ENCODE measurements at regions not wholly inside any gene's neighbourhood (a gene's known extent, or its start where the extent isn't known, plus 50 kb on each side); places are given as distances from the start of the nearest gene placed in this dataset.

- peak overlapping the region; percentile 73 for H2BK120ac ChIP-seq (ENCODE audit: low read depth, low read length)
- no peaks in the 10 kb centered on the region for H3K36me3 ChIP-seq (ENCODE audit: control insufficient read depth, insufficient read depth, low read length)
- H3K27ac ChIP-seq (ENCODE audit: insufficient read depth, low read length): no peak overlapping the region
- peak overlapping the region; percentile 72 for H2BK20ac ChIP-seq (ENCODE audit: low read depth, low read length)
- H3K27me3 ChIP-seq (ENCODE audit: control insufficient read depth, insufficient read depth, low read length): no peaks in the 10 kb centered on the region
- 0 out of 2 replicates have a peak overlapping the region, but pooled peaks have one; percentile 1 for H3K4me2 ChIP-seq (ENCODE audit: low read depth, low read length)
- intact Hi-C loops (cut with micrococcal nuclease) (no loop called here), dilution Hi-C loops (cut with HindIII; ENCODE audit: low sequenced_read_pairs, unreplicated experiment) (no loop called here), in situ Hi-C loops (cut with MboI; ENCODE audit: low sequenced_read_pairs) (no loop called here)
- ChIA-PET POLR2A (ENCODE audit: unreplicated experiment) (no interaction called here), CTCF (interaction anchor here (0.6 kb wide), 1 partner anchor 15 kb away, joined by 3 read pairs; no protein-coding TSS in a partner anchor)
- H2AFZ ChIP-seq (replicated peaks; ENCODE audit: low read length, poor library complexity): peak overlapping the region; percentile 54
- TF ChIP-seq MAFK (IDR thresholded peaks at IDR 0.05; ENCODE audit: low read depth, low read length): no peak
- TF ChIP-seq BHLHE40 (IDR thresholded peaks at IDR 0.05; ENCODE audit: low read depth, low read length): no peak
- TF ChIP-seq USF2 (IDR thresholded peaks at IDR 0.05; ENCODE audit: low read depth, low read length): no peak
- H4K8ac ChIP-seq (ENCODE audit: low read depth in 2 of 2, low read length in 2 of 2): peak overlapping the region; percentile 54 to 65; a peak in 2 of 4 replicates
- peaks cover 11% of the 10 kb centered on the region for H3K4me1 ChIP-seq (ENCODE audit: control insufficient read depth, insufficient read depth, low read length)
- no peak overlapping the region for H3K9ac ChIP-seq (ENCODE audit: low read depth, low read length)
- peak overlapping the region; percentile 19 for H2AK9ac ChIP-seq (replicated peaks; ENCODE audit: low read depth, low read length, poor library complexity)
- H3K14ac ChIP-seq (replicated peaks; ENCODE audit: low read depth, low read length): peak overlapping the region; percentile 61; the same call in 1 of the 2 replicates
- ATAC-seq (ENCODE audit: low read depth): peak; percentile 53
- H3K4me3 ChIP-seq (ENCODE audit: insufficient read depth, low read depth, low read length): no peak overlapping the region
- peak overlapping the region; percentile 86; the same call in 1 of the 2 replicates for H2AK5ac ChIP-seq (ENCODE audit: low read depth, low read length)
- H4K20me1 ChIP-seq (ENCODE audit: insufficient read depth, low read length): no peaks in the 10 kb centered on the region
- no peaks in the 10 kb centered on the region for H3K79me1 ChIP-seq (ENCODE audit: low read depth in 1 of 2, low read length in 2 of 2)
- H3K18ac ChIP-seq (ENCODE audit: low read depth, low read length): peak overlapping the region; percentile 63; the same call in 1 of the 2 replicates
- peak overlapping the region; percentile 47; the same call in 1 of the 2 replicates for H4K5ac ChIP-seq (ENCODE audit: low read depth, low read length)
- BruUV-seq (replicated peaks): no TSS peak
- peaks cover 14% of the 10 kb centered on the region for H3K9me1 ChIP-seq (ENCODE audit: insufficient read depth, low read length)
- H2BK5ac ChIP-seq (ENCODE audit: low read depth, low read length, poor library complexity, severe bottlenecking): peak overlapping the region; percentile 35
- H3K23ac ChIP-seq (ENCODE audit: low read depth, low read length): 0 out of 2 replicates have a peak overlapping the region, but pooled peaks have one; percentile 9
- H4K91ac ChIP-seq (ENCODE audit: insufficient read depth, low read depth, low read length): peak overlapping the region; percentile 73
- no peak overlapping the region for H3K56ac ChIP-seq (ENCODE audit: extremely low read depth, insufficient read depth, low read length)
- peak overlapping the region; percentile 76; the same call in 2 of the 3 replicates for H2BK15ac ChIP-seq (ENCODE audit: low read depth, low read length)
- no peaks in the 10 kb centered on the region for H3K9me3 ChIP-seq (ENCODE audit: control insufficient read depth, insufficient read depth, low read length)
- peak overlapping the region; percentile 72 for H3K4ac ChIP-seq (ENCODE audit: low read depth, low read length)
- no CpG with 5 or more reads among the region's 14 CpGs for WGBS, 2 experiments (ENCODE audit: extremely low coverage in 2 of 2, insufficient read length in 1 of 2)
- DNase-seq: no peak
Observed at GRCh38 chr7:46173476-46174195, 252.6 kb upstream of the IGFBP3 start.

Data from IMR-90 (cell line).